Mucosa of descending colon (tissue), 3 donors: ENCODE measurements at regions not wholly inside any gene's neighbourhood (a gene's known extent, or its start where the extent isn't known, plus 50 kb on each side); places are given as distances from the start of the nearest gene placed in this dataset.

Experiments used
- ATAC-seq: fragments of 200-7000 bp; cut with Tn5 transposase; one replicate; pipeline ENCODE4 v1.9.1; 2020; ENCODE audit warnings: mild to moderate bottlenecking, moderate library complexity
- DNase-seq, 3 donors: peaks; one replicate each; pipeline ENCODE4 v3.0.0-alpha.2; 2020
- H3K36me3 ChIP-seq: fragments of 200-600 bp; one replicate; pipeline ENCODE4 v1.8.0; 2021; ENCODE audit warnings: low read depth, mild to moderate bottlenecking
- H3K4me1 ChIP-seq: fragments of 200-600 bp; one replicate; pipeline ENCODE4 v1.8.0; 2021; ENCODE audit warnings: low read depth, mild to moderate bottlenecking
- H3K4me3 ChIP-seq: fragments of 200-600 bp; one replicate; pipeline ENCODE4 v1.8.0; 2021; ENCODE audit warnings: mild to moderate bottlenecking
- H3K9me3 ChIP-seq: fragments of 200-600 bp; one replicate; pipeline ENCODE4 v1.8.0; 2021; ENCODE audit warnings: mild to moderate bottlenecking
- CTCF ChIP-seq: fragments of 200-600 bp; IDR thresholded peaks from one replicate; pipeline ENCODE4 v1.8.0; 2022; ENCODE audit warnings: antibody characterized with exemption, mild to moderate bottlenecking
- intact Hi-C, 2 donors: fragments of 100-400 bp; cut with DNase I in 1 of 2; cut with micrococcal nuclease in 1 of 2; formaldehyde crosslinking; loops; one replicate each; pipeline versions ENCODE4 v1.11.0 to v1.11.1; 2022; cut with DNase I, micrococcal nuclease
- donor health status: DM: no; HTN: no; CAD: no; lungs with moderate emphysema.
- donor health status: DM: no; HTN: no; CAD: no.
- donor health status: DM: no; HTN: yes; CAD: no.

DNA sequence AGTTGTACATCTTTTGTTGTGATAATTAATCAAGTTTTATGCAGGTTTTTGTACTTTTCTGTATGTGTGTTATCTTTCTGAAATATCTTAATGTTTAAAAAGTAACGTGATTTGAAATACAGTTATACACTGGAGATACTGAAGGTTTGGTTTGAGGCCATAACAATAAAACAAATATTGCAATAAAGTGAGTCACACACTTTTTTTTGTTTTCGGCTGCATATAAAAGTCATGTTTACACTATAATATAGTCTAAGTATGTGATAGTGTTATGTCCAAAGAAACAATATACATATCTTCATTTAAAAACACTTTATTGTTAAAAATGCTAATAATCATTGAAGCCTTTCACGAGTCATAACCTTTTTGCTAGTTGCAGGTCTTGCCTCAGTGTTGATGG, 473.1 kb upstream of the GJE1 start:
- Histone ChIP-seq H3K4me3 (no peak overlapping the region), H3K4me1 (no peaks in the 10 kb centered on the region), H3K36me3 (no peaks in the 10 kb centered on the region), H3K9me3 (peaks cover 5% of the 10 kb centered on the region)
- DNase-seq (no peak), ATAC-seq (no peak)
- intact Hi-C loops = no loop called here
- no peak for TF ChIP-seq CTCF

- Histone ChIP-seq H3K9me3 (peaks cover 5% of the 10 kb centered on the region), H3K4me3 (no peak overlapping the region), H3K4me1 (no peaks in the 10 kb centered on the region), H3K36me3 (no peaks in the 10 kb centered on the region)
- DNase-seq (no peak), ATAC-seq (no peak)
- intact Hi-C loops = no loop called here
- no peak for TF ChIP-seq CTCF
Observed at GRCh38 chr6:141658696-141659095, 474.0 kb upstream of the GJE1 start.

- ATAC-seq = no peak
- DNase-seq = no peak
- intact Hi-C loops = no loop called here
- H3K36me3 ChIP-seq = no peaks in the 10 kb centered on the region
- H3K4me3 ChIP-seq = no peak overlapping the region
- peaks cover 5% of the 10 kb centered on the region for H3K9me3 ChIP-seq
- TF ChIP-seq CTCF = no peak
- H3K4me1 ChIP-seq = no peaks in the 10 kb centered on the region
Observed at GRCh38 chr6:141657812-141658211, 474.9 kb upstream of the GJE1 start.

GRCh38 chr6:141653590-141653989, 479.1 kb upstream of the GJE1 start:
- H3K4me3 ChIP-seq = no peak overlapping the region
- no peak for ATAC-seq
- TF ChIP-seq CTCF = no peak
- no peaks in the 10 kb centered on the region for H3K4me1 ChIP-seq
- H3K9me3 ChIP-seq = peaks cover 5% of the 10 kb centered on the region
- intact Hi-C loops = no loop called here
- no peaks in the 10 kb centered on the region for H3K36me3 ChIP-seq
- no peak for DNase-seq

DNA sequence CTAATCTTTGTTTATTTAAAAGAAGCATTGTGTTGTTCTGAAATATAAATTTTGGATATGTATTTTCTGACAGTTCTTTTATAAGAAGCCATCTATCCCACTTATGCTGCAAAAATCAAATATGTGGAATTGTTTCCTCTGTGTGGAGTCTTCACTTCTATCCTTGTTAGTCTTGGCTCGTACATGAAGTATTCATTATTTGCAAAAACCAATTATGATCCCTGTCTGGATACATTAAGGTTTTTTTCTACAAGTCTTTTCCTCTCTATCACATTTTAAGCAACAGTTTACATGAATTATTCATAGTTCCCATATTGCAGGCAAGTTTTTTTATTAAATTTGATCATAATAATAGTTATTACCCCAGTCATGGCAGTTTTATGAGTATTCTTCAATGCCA, 490.8 kb upstream of the GJE1 start:
- Histone ChIP-seq H3K4me3 (no peak overlapping the region), H3K36me3 (no peaks in the 10 kb centered on the region), H3K9me3 (no peaks in the 10 kb centered on the region), H3K4me1 (no peaks in the 10 kb centered on the region)
- ATAC-seq (no peak), DNase-seq (no peak)
- no peak for TF ChIP-seq CTCF
- intact Hi-C loops = no loop called here

DNA sequence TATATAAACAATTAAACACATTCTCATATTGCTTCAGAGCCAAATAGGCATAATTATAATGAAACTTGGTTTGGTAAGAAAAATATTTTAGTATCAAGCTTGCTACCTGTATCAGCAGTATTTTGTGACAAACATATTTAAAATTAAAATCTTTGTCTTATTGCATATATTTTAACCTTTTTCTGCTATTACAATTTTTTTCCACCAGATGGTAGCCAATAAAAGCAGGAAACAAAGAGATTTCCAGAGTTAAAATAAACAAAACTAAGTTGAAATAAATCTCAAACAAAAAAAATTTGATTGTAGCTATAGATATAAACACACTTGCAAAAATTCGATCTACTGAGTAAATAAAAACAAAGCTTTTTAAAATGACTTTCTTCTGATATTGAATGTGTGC, 491.3 kb upstream of the GJE1 start:
- H3K9me3 ChIP-seq = no peaks in the 10 kb centered on the region
- no peaks in the 10 kb centered on the region for H3K36me3 ChIP-seq
- no peaks in the 10 kb centered on the region for H3K4me1 ChIP-seq
- intact Hi-C loops = no loop called here
- TF ChIP-seq CTCF = no peak
- ATAC-seq (no peak), DNase-seq (no peak)
- no peak overlapping the region for H3K4me3 ChIP-seq
